GM18909 (cell line): ENCODE measurements at regions not wholly inside any gene's neighbourhood (a gene's known extent, or its start where the extent isn't known, plus 50 kb on each side); places are given as distances from the start of the nearest gene placed in this dataset.

Source experiments
- ATAC-seq: cut with Tn5 transposase; IDR thresholded peaks from one replicate; pipeline ENCODE4 v1.9.1; 2021; ENCODE audit warnings: mild to moderate bottlenecking; ENCODE audit not compliant: unreplicated experiment, poor library complexity

- no peak for ATAC-seq
Measured at GRCh38 chr17:69876757-69877156, 198.3 kb upstream of the KCNJ16 start.

DNA sequence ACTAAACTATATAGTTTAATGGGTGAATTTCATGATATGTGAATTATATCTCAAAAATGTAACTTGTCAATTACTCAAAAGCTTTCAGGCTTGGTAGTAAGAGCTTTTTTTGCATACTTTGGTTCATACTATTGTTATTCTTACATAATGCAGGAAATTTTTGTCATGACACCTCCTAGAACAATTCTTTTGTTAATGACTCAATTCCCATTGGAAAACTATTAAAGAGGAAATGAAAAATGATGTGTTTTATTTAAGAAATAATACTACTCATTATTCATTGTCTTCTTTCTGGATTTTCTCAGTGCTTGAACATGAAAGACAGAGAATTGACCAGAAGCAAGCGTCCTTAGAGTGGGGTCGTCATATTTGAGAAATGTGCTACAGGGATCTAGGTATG lies 196.4 kb upstream of the KCNJ16 start:
- ATAC-seq = no peak

- ATAC-seq = no peak
Measured at GRCh38 chr17:69879576-69879975, 195.4 kb upstream of the KCNJ16 start.

DNA sequence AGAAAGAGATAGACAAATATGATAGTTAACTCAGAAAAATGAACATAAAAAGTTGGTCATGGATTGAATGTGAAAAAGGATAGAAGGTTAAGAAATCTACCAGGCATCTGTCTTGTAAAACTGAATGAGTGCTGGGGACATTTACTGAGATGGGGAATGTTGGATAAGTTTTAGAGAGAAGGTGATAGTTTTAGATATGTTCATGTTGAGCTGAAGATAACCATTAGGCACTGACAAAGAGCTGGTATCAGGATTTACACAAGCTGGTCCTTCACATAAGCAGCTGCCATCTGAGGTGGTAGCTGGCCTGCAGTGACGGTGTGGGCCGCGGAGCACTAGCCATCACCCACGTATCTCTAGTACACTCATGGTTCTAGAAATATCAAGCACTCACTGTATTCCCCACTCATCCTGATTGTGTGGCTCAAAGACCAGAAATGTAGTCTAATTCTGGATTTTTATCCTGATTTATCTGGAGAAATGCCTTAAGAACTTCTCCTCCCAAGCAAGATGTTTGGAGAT lies 194.4 kb upstream of the KCNJ16 start:
- no peak for ATAC-seq

- no peak for ATAC-seq
Measured at GRCh38 chr17:69882281-69882680, 192.7 kb upstream of the KCNJ16 start.

DNA sequence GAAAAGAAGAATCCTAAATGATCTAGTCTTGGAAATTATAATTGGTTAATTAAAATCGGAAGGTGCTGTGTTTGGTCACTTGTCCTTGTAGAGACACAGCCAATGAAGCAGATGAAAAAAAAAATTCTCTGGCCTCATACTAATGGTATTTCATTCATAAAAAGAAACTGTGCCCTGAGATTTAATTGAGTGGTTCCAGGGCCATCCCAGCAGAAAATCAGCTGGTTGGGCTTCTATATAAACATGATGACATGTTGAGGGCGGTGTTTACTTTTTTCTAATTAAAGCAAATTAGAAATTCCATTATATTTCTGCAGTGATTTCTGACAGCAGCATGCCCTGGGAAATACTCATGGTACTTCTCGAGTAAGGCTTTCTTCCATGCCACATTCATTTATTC lies 191.9 kb upstream of the KCNJ16 start:
- no peak for ATAC-seq

- no peak for ATAC-seq
Measured at GRCh38 chr17:69884356-69884755, 190.7 kb upstream of the KCNJ16 start.

GRCh38 chr17:69884846-69885245 lies 190.2 kb upstream of the KCNJ16 start:
- no peak for ATAC-seq

- no peak for ATAC-seq
Measured at GRCh38 chr17:69898601-69899000, 176.4 kb upstream of the KCNJ16 start.

- no peak for ATAC-seq
Measured at GRCh38 chr17:69900101-69900500, 174.9 kb upstream of the KCNJ16 start.

GRCh38 chr17:69900829-69901228 lies 174.2 kb upstream of the KCNJ16 start:
- no peak for ATAC-seq

DNA sequence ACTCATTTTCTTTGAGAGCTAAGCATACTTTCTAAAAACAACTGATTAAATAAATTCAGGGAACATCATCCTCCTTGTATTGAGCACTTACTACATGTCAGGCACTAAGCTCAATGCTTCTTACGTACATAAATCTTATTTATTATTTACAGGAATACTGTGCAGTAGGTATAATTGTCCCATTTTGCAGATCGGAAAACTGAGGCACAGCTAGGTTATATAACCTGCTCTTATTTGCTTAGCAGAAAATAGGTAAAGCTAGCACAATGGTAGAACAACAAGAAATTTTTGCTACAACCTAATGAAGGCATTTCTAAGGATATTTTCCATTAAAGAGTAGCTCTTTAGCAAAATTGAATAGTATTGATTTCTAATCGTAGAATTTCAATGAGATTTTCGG lies 168.7 kb upstream of the KCNJ16 start:
- ATAC-seq = no peak

GRCh38 chr17:69907132-69907847 lies 167.7 kb upstream of the KCNJ16 start:
- ATAC-seq = no peak

- no peak for ATAC-seq
Measured at GRCh38 chr17:69908626-69909368, 166.2 kb upstream of the KCNJ16 start.

- no peak for ATAC-seq
Measured at GRCh38 chr17:69909389-69909788, 165.6 kb upstream of the KCNJ16 start.

DNA sequence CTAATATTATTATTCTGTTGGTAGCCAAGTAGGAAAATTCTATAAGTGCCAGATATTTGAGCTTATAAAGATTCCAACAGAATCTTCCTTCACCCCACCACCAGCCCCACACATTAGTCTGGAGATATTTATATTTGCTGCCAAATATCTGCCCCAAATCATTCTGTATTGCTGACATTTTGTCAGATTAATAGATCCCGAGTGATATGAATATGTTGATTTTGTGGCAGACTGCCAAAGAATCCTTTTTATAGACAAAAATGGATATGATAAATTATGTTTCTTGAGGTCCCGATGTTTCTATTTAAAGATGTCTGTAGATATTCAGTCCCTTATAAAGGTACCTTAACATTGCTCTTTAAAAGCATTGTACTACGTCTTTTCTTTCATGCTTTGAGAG lies 162.2 kb upstream of the KCNJ16 start:
- ATAC-seq = no peak

GRCh38 chr17:69913216-69913615 lies 161.8 kb upstream of the KCNJ16 start:
- ATAC-seq = no peak

DNA sequence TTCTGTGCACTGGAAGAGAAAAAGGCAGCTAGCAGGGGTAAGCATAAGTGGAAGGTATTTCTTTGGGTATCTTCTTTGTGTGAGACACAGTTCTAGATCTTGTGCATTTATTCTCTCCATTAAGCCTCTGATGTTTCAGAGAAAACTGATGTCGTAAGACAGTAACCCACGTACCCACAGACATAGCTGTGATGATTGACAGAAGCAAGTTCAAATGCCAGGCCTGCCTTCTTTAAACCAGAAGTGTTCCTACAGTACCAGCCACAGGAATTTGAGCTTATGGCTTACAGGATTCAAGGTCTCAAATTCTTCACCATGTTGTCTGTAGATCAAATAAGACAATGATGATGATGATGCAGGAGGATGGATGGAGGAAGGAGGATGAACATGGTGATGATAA lies 161.4 kb upstream of the KCNJ16 start:
- no peak for ATAC-seq

DNA sequence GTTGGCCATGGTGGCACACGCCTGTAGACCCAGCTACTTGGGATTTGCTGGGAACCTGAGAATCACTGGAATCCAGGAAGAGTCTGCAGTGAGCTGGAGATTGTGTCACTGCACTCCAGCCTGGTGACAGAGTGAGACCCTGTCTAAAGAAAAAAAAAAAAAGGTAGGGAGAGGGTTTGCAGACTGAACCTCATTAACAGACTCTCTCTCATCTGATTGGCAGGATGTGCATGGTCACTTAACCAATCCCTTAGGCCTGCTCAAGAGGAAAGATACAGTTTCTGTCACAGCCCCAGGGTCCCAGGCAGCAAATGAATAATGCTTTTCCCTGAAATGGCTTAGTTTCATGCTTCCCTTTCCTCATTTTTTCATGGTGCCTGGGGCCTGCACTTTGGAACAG lies 160.5 kb upstream of the KCNJ16 start:
- ATAC-seq = no peak

DNA sequence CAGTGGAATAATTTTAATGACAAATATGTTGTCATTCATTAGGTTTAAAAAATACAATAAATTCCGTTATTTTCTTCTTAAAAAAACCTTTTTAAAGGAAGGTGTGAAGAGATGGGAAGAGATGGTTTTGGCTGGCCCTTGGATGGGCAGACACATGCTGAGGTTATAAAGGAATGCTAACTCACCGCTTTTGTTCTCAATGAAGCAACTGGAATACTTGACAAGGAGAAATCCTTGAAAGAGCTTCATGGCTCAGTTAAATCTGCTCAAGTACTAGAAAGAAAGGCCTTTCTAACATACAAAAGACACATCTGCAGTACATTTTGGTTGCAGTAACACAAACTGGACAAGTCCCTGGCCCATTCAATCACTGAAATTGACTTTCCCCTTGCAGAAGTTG lies 158.3 kb upstream of the KCNJ16 start:
- ATAC-seq = no peak

DNA sequence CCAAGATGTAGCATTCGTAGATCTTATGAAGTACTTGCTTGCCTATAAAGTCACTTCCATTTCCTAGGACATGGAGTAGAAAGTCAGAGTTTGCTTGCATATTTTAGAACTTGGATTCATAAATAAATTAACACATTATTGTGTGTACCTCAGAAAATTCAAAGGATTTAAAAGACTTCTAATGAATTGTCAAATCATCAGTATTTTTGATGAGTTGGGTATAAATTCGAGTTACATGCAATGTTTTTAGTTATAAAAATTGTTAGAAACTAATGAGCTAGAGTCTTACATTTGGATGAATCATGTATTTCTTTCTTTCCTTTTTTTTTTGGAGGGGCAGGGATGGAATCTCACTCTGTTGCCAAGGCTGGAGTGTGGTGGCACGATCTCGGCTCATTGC lies 156.9 kb upstream of the KCNJ16 start:
- no peak for ATAC-seq

- no peak for ATAC-seq
Measured at GRCh38 chr17:69919789-69920188, 155.2 kb upstream of the KCNJ16 start.
